Upper lobe of right lung (tissue), 1 donor: ENCODE measurements at regions not wholly inside any gene's neighbourhood (a gene's known extent, or its start where the extent isn't known, plus 50 kb on each side); places are given as distances from the start of the nearest gene placed in this dataset.

Experiments used
- ATAC-seq: fragments of 200-7000 bp; cut with Tn5 transposase; one replicate; pipeline ENCODE4 v1.9.1; 2020; ENCODE audit warnings: mild to moderate bottlenecking, moderate library complexity
- DNase-seq: peaks from one replicate; pipeline ENCODE4 v3.0.0-alpha.2; 2020
- H3K27ac ChIP-seq: fragments of 200-600 bp; one replicate; pipeline ENCODE4 v1.8.0; 2022
- H3K27me3 ChIP-seq: fragments of 200-600 bp; one replicate; pipeline ENCODE4 v1.8.0; 2022; ENCODE audit warnings: mild to moderate bottlenecking
- H3K36me3 ChIP-seq: fragments of 200-600 bp; one replicate; pipeline ENCODE4 v1.8.0; 2022
- H3K4me1 ChIP-seq: fragments of 200-600 bp; one replicate; pipeline ENCODE4 v1.8.0; 2022
- H3K4me3 ChIP-seq: fragments of 200-600 bp; one replicate; pipeline ENCODE4 v1.8.0; 2022; ENCODE audit warnings: mild to moderate bottlenecking
- H3K9me3 ChIP-seq: fragments of 200-600 bp; one replicate; pipeline ENCODE4 v1.8.0; 2022
- CTCF ChIP-seq: fragments of 200-600 bp; IDR thresholded peaks from one replicate; pipeline ENCODE4 v1.8.0; 2022; ENCODE audit warnings: antibody characterized with exemption
- intact Hi-C: fragments of 100-400 bp; cut with DNase I; formaldehyde crosslinking; loops from one replicate; pipeline ENCODE4 v1.11.0; 2022
- donor health status: DM: no; HTN: yes; CAD: no; lungs with severe emphysema.

- no peaks in the 10 kb centered on the region for H3K4me1 ChIP-seq
- intact Hi-C loops, result no loop called here
- H3K27me3 ChIP-seq, result no peaks in the 10 kb centered on the region
- H3K4me3 ChIP-seq, result no peak overlapping the region
- DNase-seq (no peak), ATAC-seq (no peak)
- no peaks in the 10 kb centered on the region for H3K36me3 ChIP-seq
- no peaks in the 10 kb centered on the region for H3K9me3 ChIP-seq
- H3K27ac ChIP-seq, result no peak overlapping the region
- TF ChIP-seq CTCF, result no peak
These were observed 360.4 kb upstream of the NWD2 start for GRCh38 chr4:36884151-36884550.

GRCh38 chr4:36891971-36892370, 352.6 kb upstream of the NWD2 start:
- no peak overlapping the region for H3K27ac ChIP-seq
- no peak for DNase-seq

GRCh38 chr4:36900446-36900987, 344.0 kb upstream of the NWD2 start:
- TF ChIP-seq CTCF, result no peak
- H3K36me3 ChIP-seq, result no peaks in the 10 kb centered on the region
- intact Hi-C loops, result no loop called here
- H3K9me3 ChIP-seq, result no peaks in the 10 kb centered on the region
- H3K27ac ChIP-seq, result no peak overlapping the region
- DNase-seq (no peak), ATAC-seq (no peak)
- H3K27me3 ChIP-seq, result no peaks in the 10 kb centered on the region
- no peaks in the 10 kb centered on the region for H3K4me1 ChIP-seq
- no peak overlapping the region for H3K4me3 ChIP-seq

More at GRCh38 chr4:36891971-36892370, 352.6 kb upstream of the NWD2 start:
- no peak for ATAC-seq
- no peaks in the 10 kb centered on the region for H3K4me1 ChIP-seq
- no peaks in the 10 kb centered on the region for H3K27me3 ChIP-seq
- H3K36me3 ChIP-seq, result no peaks in the 10 kb centered on the region
- no peak overlapping the region for H3K4me3 ChIP-seq
- TF ChIP-seq CTCF, result no peak
- no peaks in the 10 kb centered on the region for H3K9me3 ChIP-seq
- intact Hi-C loops, result no loop called here

GRCh38 chr4:36904823-36905222, 339.7 kb upstream of the NWD2 start:
- no peaks in the 10 kb centered on the region for H3K36me3 ChIP-seq
- no peaks in the 10 kb centered on the region for H3K4me1 ChIP-seq
- TF ChIP-seq CTCF, result no peak
- no peak overlapping the region for H3K4me3 ChIP-seq
- ATAC-seq (no peak), DNase-seq (no peak)
- H3K9me3 ChIP-seq, result no peaks in the 10 kb centered on the region
- no peak overlapping the region for H3K27ac ChIP-seq
- intact Hi-C loops, result no loop called here
- no peaks in the 10 kb centered on the region for H3K27me3 ChIP-seq

GRCh38 chr4:36914106-36914505, 330.4 kb upstream of the NWD2 start:
- no peak overlapping the region for H3K27ac ChIP-seq
- no peak for TF ChIP-seq CTCF
- intact Hi-C loops, result no loop called here
- ATAC-seq (no peak), DNase-seq (no peak)
- no peaks in the 10 kb centered on the region for H3K4me1 ChIP-seq
- no peak overlapping the region for H3K4me3 ChIP-seq
- no peaks in the 10 kb centered on the region for H3K27me3 ChIP-seq
- no peaks in the 10 kb centered on the region for H3K36me3 ChIP-seq
- H3K9me3 ChIP-seq, result no peaks in the 10 kb centered on the region

- H3K9me3 ChIP-seq, result no peaks in the 10 kb centered on the region
- ATAC-seq (no peak), DNase-seq (no peak)
- H3K36me3 ChIP-seq, result no peaks in the 10 kb centered on the region
- H3K4me3 ChIP-seq, result no peak overlapping the region
- no peaks in the 10 kb centered on the region for H3K4me1 ChIP-seq
- H3K27me3 ChIP-seq, result no peaks in the 10 kb centered on the region
- no peak for TF ChIP-seq CTCF
- intact Hi-C loops, result no loop called here
- H3K27ac ChIP-seq, result no peak overlapping the region
These were observed 328.8 kb upstream of the NWD2 start for GRCh38 chr4:36915717-36916116.
